ENCODE measurements at regions not wholly inside any gene's neighbourhood (a gene's known extent, or its start where the extent isn't known, plus 50 kb on each side); places are given as distances from the start of the nearest gene placed in this dataset.

- no peaks in the 10 kb centered on the region for H3K27me3 ChIP-seq (ENCODE audit: control insufficient read depth in 2 of 2, insufficient read depth in 2 of 2, low read length in 2 of 2)
- H3K4me1 ChIP-seq (replicated peaks in 1 of 2; ENCODE audit: control insufficient read depth in 2 of 2, insufficient read depth in 2 of 2, low read length in 2 of 2) = peaks cover 0 to 2% of the 10 kb centered on the region in 2 experiments; a peak in 1 of 5 replicates
- TF ChIP-seq ZNF146 (CRISPR knock-in tag; IDR thresholded peaks at IDR 0.05; ENCODE audit: unreplicated experiment) (no peak), PKNOX1 (IDR thresholded peaks at IDR 0.05) (peak; percentile 81)
- H3K27ac ChIP-seq (ENCODE audit: extremely low read depth, low read depth, low read length) = no peak overlapping the region
- H4K20me1 ChIP-seq (replicated peaks; ENCODE audit: control insufficient read depth, insufficient read depth, low read length) = no peaks in the 10 kb centered on the region
- DNase-seq (ENCODE audit: extremely low read depth in 1 of 4, low spot score in 3 of 4) (no peak), FAIRE-seq (no peak), ATAC-seq (no peak)
- H3K4me2 ChIP-seq (ENCODE audit: insufficient read depth, low read length) = no peak overlapping the region
- POLR2A ChIA-PET = no interaction called here
- BruUV-seq (replicated peaks) = no TSS peak
- 7% methylated on average over 5 of the region's 5 CpGs for WGBS (ENCODE audit: insufficient coverage, low coverage, missing lambda C conversion rate)
- H3K9ac ChIP-seq (ENCODE audit: insufficient read depth in 1 of 2, low read depth in 2 of 2, low read length in 2 of 2) = no peak overlapping the region
- H2AFZ ChIP-seq (ENCODE audit: low read depth, low read length) = no peak overlapping the region
- H3K9me1 ChIP-seq (ENCODE audit: control insufficient read depth, insufficient read depth, low read length) = no peaks in the 10 kb centered on the region
- H3K79me2 ChIP-seq (ENCODE audit: control insufficient read depth, insufficient read depth, low read length) = no peaks in the 10 kb centered on the region
- intact Hi-C loops (cut with micrococcal nuclease) (no loop called here), in situ Hi-C loops (cut with MboI) (no loop called here)
- H3K36me3 ChIP-seq (ENCODE audit: control insufficient read depth, insufficient read depth, low read length) = no peaks in the 10 kb centered on the region
- no peaks in the 10 kb centered on the region for H3K9me3 ChIP-seq (replicated peaks; ENCODE audit: control insufficient read depth, insufficient read depth, low read depth, low read length)
- no peak overlapping the region for H3K4me3 ChIP-seq
- CTCF ChIA-PET (ENCODE audit: low intra/inter-chr PET ratio) = interaction anchor here (0.9 kb wide), 1 partner anchor 464 kb away, joined by 3 read pairs; no protein-coding TSS in a partner anchor
Measured at GRCh38 chr6:134637282-134637681, 312.6 kb downstream of the ALDH8A1 start.

- TF ChIP-seq ZNF316 (IDR thresholded peaks at IDR 0.05) (peak; percentile 55), WHSC1 (IDR thresholded peaks at IDR 0.05; ENCODE audit: low read length) (no peak), C11orf30 (IDR thresholded peaks at IDR 0.05; ENCODE audit: low read depth) (peak; percentile 28; the same call in 1 of the 2 replicates), MAFG (tag; conservative IDR thresholded peaks at IDR 0.05) (peak; percentile 43; the same call in 1 of the 2 replicates), NFIC (IDR thresholded peaks at IDR 0.05) (peak; percentile 37)
- H3K4me1 ChIP-seq (replicated peaks in 1 of 2; ENCODE audit: control insufficient read depth in 2 of 2, insufficient read depth in 2 of 2, low read length in 2 of 2) = peaks cover 0 to 2% of the 10 kb centered on the region in 2 experiments; a peak in 1 of 5 replicates
- FAIRE-seq = no peak
- H3K27ac ChIP-seq (ENCODE audit: extremely low read depth, low read depth, low read length) = no peak overlapping the region
- DNase-seq (ENCODE audit: extremely low read depth in 1 of 4, low spot score in 3 of 4) = no peak
- CTCF ChIA-PET (ENCODE audit: low intra/inter-chr PET ratio) = interaction anchor here (0.9 kb wide), 1 partner anchor 463 kb away, joined by 3 read pairs; no protein-coding TSS in a partner anchor
- H3K9me3 ChIP-seq (replicated peaks; ENCODE audit: control insufficient read depth, insufficient read depth, low read depth, low read length) = no peaks in the 10 kb centered on the region
- no peak overlapping the region for H3K4me3 ChIP-seq
- H3K36me3 ChIP-seq (ENCODE audit: control insufficient read depth, insufficient read depth, low read length) = no peaks in the 10 kb centered on the region
- POLR2A ChIA-PET = interaction anchor here (0.9 kb wide), 1 partner anchor 28 kb away, joined by 5 read pairs; no protein-coding TSS in a partner anchor
- BruUV-seq (replicated peaks) = no TSS peak
- in situ Hi-C loops (cut with MboI) (no loop called here), intact Hi-C loops (cut with micrococcal nuclease) (no loop called here)
- no peaks in the 10 kb centered on the region for H3K9me1 ChIP-seq (ENCODE audit: control insufficient read depth, insufficient read depth, low read length)
- no peak for ATAC-seq
- H3K4me2 ChIP-seq (ENCODE audit: insufficient read depth, low read length) = no peak overlapping the region
- no peaks in the 10 kb centered on the region for H3K27me3 ChIP-seq (ENCODE audit: control insufficient read depth in 2 of 2, insufficient read depth in 2 of 2, low read length in 2 of 2)
- no peaks in the 10 kb centered on the region for H4K20me1 ChIP-seq (replicated peaks; ENCODE audit: control insufficient read depth, insufficient read depth, low read length)
- no peak overlapping the region for H3K9ac ChIP-seq (ENCODE audit: insufficient read depth in 1 of 2, low read depth in 2 of 2, low read length in 2 of 2)
- 16% methylated on average over 7 of the region's 7 CpGs for WGBS (ENCODE audit: insufficient coverage, low coverage, missing lambda C conversion rate)
- H2AFZ ChIP-seq (ENCODE audit: low read depth, low read length) = no peak overlapping the region
- H3K79me2 ChIP-seq (ENCODE audit: control insufficient read depth, insufficient read depth, low read length) = no peaks in the 10 kb centered on the region
Measured at GRCh38 chr6:134636186-134636799, 313.6 kb downstream of the ALDH8A1 start.
